ENCODE measurements at regions not wholly inside any gene's neighbourhood (a gene's known extent, or its start where the extent isn't known, plus 50 kb on each side); places are given as distances from the start of the nearest gene placed in this dataset.
"Not testable (repeated sequence)": the region's sequence is repeated elsewhere in the genome, so short reads cannot be mapped to it uniquely, and the experiment has no call there.

GRCh38 chr21:27339902-27340301, 373.0 kb upstream of the ADAMTS5 start:
- no peak for TF ChIP-seq CTCF (IDR thresholded peaks at IDR 0.05; ENCODE audit: insufficient read depth, missing control alignments)
- DNase-seq (ENCODE audit: insufficient read length, low spot score): no peak
- peak; percentile 88 for FAIRE-seq

- not testable (repeated sequence) for FAIRE-seq; DNase-seq (ENCODE audit: insufficient read length, low spot score)
Observed at GRCh38 chr21:27338007-27338406, 371.1 kb upstream of the ADAMTS5 start.

- FAIRE-seq: no peak
- TF ChIP-seq CTCF (IDR thresholded peaks at IDR 0.05; ENCODE audit: insufficient read depth, missing control alignments): no peak
- DNase-seq (ENCODE audit: insufficient read length, low spot score): no peak
Observed at GRCh38 chr21:27333096-27333495, 366.2 kb upstream of the ADAMTS5 start.

GRCh38 chr21:27329255-27329851, 362.5 kb upstream of the ADAMTS5 start:
- TF ChIP-seq CTCF (IDR thresholded peaks at IDR 0.05; ENCODE audit: insufficient read depth, missing control alignments): no peak
- DNase-seq (ENCODE audit: insufficient read length, low spot score) (no peak), FAIRE-seq (no peak)

- FAIRE-seq (peak; percentile 38), DNase-seq (ENCODE audit: insufficient read length, low spot score) (no peak)
- TF ChIP-seq CTCF (IDR thresholded peaks at IDR 0.05; ENCODE audit: insufficient read depth, missing control alignments): no peak
Observed at GRCh38 chr21:27326301-27326700, 359.4 kb upstream of the ADAMTS5 start.

GRCh38 chr21:27323331-27323730, 356.4 kb upstream of the ADAMTS5 start:
- FAIRE-seq (no peak), DNase-seq (ENCODE audit: insufficient read length, low spot score) (no peak)
- TF ChIP-seq CTCF (IDR thresholded peaks at IDR 0.05; ENCODE audit: insufficient read depth, missing control alignments): no peak

GRCh38 chr21:27321791-27322190, 354.9 kb upstream of the ADAMTS5 start:
- DNase-seq (ENCODE audit: insufficient read length, low spot score) (no peak), FAIRE-seq (no peak)
- no peak for TF ChIP-seq CTCF (IDR thresholded peaks at IDR 0.05; ENCODE audit: insufficient read depth, missing control alignments)

GRCh38 chr21:27320868-27321267, 354.0 kb upstream of the ADAMTS5 start:
- FAIRE-seq (no peak), DNase-seq (ENCODE audit: insufficient read length, low spot score) (no peak)
- no peak for TF ChIP-seq CTCF (IDR thresholded peaks at IDR 0.05; ENCODE audit: insufficient read depth, missing control alignments)

- FAIRE-seq; DNase-seq (ENCODE audit: insufficient read length, low spot score): not testable (repeated sequence)
Observed at GRCh38 chr21:27317601-27318000, 350.7 kb upstream of the ADAMTS5 start.

All from D721Med (cell line).